ENCODE measurements at regions not wholly inside any gene's neighbourhood (a gene's known extent, or its start where the extent isn't known, plus 50 kb on each side); places are given as distances from the start of the nearest gene placed in this dataset.

- no peak for TF ChIP-seq EP300 (IDR thresholded peaks at IDR 0.05; ENCODE audit: borderline replicate concordance in 1 of 2, low read depth in 2 of 2, low read length in 2 of 2)
These were observed 124.3 kb upstream of the TSHZ2 start (continued) for GRCh38 chr20:52847731-52848359.

All from H1 (cell line).